ENCODE measurements at regions not wholly inside any gene's neighbourhood (a gene's known extent, or its start where the extent isn't known, plus 50 kb on each side); places are given as distances from the start of the nearest gene placed in this dataset.

GRCh38 chr6:51016489-51016888 is 197.8 kb downstream of the TFAP2B start:
- H4K20me1 ChIP-seq (ENCODE audit: insufficient read depth) = no peaks in the 10 kb centered on the region
- TF ChIP-seq CTCF (conservative IDR thresholded peaks at IDR 0.05; ENCODE audit: low read depth, low read length) = no peak
- peaks cover 25% of the 10 kb centered on the region for H3K4me1 ChIP-seq (ENCODE audit: low read depth, poor library complexity, severe bottlenecking)
- no peaks in the 10 kb centered on the region for H3K27me3 ChIP-seq (ENCODE audit: insufficient read depth, low read depth)
- H3K9ac ChIP-seq = no peak overlapping the region
- H3K4me3 ChIP-seq (IDR thresholded peaks at IDR 0.05; ENCODE audit: insufficient read depth, low read depth, low read length) = no peak overlapping the region
- H3K4me2 ChIP-seq = peak overlapping the region; percentile 26
- H3K36me3 ChIP-seq (ENCODE audit: insufficient read depth) = no peaks in the 10 kb centered on the region
- no peak overlapping the region; the same call in 1 of the 2 replicates for H3K27ac ChIP-seq
- H2AFZ ChIP-seq (ENCODE audit: low read depth) = no peak overlapping the region
- H3K79me2 ChIP-seq (ENCODE audit: insufficient read depth, low read depth) = no peaks in the 10 kb centered on the region

GRCh38 chr6:51019806-51020205 is 201.1 kb downstream of the TFAP2B start:
- no peak for TF ChIP-seq CTCF (conservative IDR thresholded peaks at IDR 0.05; ENCODE audit: low read depth, low read length)

GRCh38 chr6:51021171-51021570 is 202.5 kb downstream of the TFAP2B start:
- Histone ChIP-seq H3K4me2 (no peak overlapping the region), H3K36me3 (ENCODE audit: insufficient read depth) (no peaks in the 10 kb centered on the region), H3K27ac (no peak overlapping the region), H3K4me3 (IDR thresholded peaks at IDR 0.05; ENCODE audit: insufficient read depth, low read depth, low read length) (no peak overlapping the region), H3K27me3 (ENCODE audit: insufficient read depth, low read depth) (no peaks in the 10 kb centered on the region), H2AFZ (ENCODE audit: low read depth) (no peak overlapping the region), H3K9ac (no peak overlapping the region), H4K20me1 (ENCODE audit: insufficient read depth) (no peaks in the 10 kb centered on the region), H3K79me2 (ENCODE audit: insufficient read depth, low read depth) (no peaks in the 10 kb centered on the region), H3K4me1 (ENCODE audit: low read depth, poor library complexity, severe bottlenecking) (peaks cover 14% of the 10 kb centered on the region)
- no peak for TF ChIP-seq CTCF (conservative IDR thresholded peaks at IDR 0.05; ENCODE audit: low read depth, low read length)

More at GRCh38 chr6:51019806-51020205, 201.1 kb downstream of the TFAP2B start:
- Histone ChIP-seq H3K4me2 (no peak overlapping the region), H3K4me3 (IDR thresholded peaks at IDR 0.05; ENCODE audit: insufficient read depth, low read depth, low read length) (no peak overlapping the region), H3K4me1 (ENCODE audit: low read depth, poor library complexity, severe bottlenecking) (peaks cover 25% of the 10 kb centered on the region), H4K20me1 (ENCODE audit: insufficient read depth) (no peaks in the 10 kb centered on the region), H3K27ac (no peak overlapping the region), H3K9ac (no peak overlapping the region), H3K79me2 (ENCODE audit: insufficient read depth, low read depth) (no peaks in the 10 kb centered on the region), H3K27me3 (ENCODE audit: insufficient read depth, low read depth) (no peaks in the 10 kb centered on the region), H3K36me3 (ENCODE audit: insufficient read depth) (no peaks in the 10 kb centered on the region), H2AFZ (ENCODE audit: low read depth) (no peak overlapping the region)

- no peak for TF ChIP-seq CTCF (conservative IDR thresholded peaks at IDR 0.05; ENCODE audit: low read depth, low read length)
- no peaks in the 10 kb centered on the region for H3K4me1 ChIP-seq (ENCODE audit: low read depth, poor library complexity, severe bottlenecking)
- H3K4me3 ChIP-seq (IDR thresholded peaks at IDR 0.05; ENCODE audit: insufficient read depth, low read depth, low read length) = no peak overlapping the region
- no peaks in the 10 kb centered on the region for H3K36me3 ChIP-seq (ENCODE audit: insufficient read depth)
- H3K4me2 ChIP-seq = no peak overlapping the region
- no peaks in the 10 kb centered on the region for H3K27me3 ChIP-seq (ENCODE audit: insufficient read depth, low read depth)
- no peak overlapping the region for H2AFZ ChIP-seq (ENCODE audit: low read depth)
- H3K79me2 ChIP-seq (ENCODE audit: insufficient read depth, low read depth) = no peaks in the 10 kb centered on the region
- H3K27ac ChIP-seq = no peak overlapping the region
- no peak overlapping the region for H3K9ac ChIP-seq
- H4K20me1 ChIP-seq (ENCODE audit: insufficient read depth) = no peaks in the 10 kb centered on the region
Measured at GRCh38 chr6:51024126-51024525, 205.5 kb downstream of the TFAP2B start.
